Naive thymus-derived CD4-positive, alpha-beta T cell (primary cell): ENCODE measurements at regions not wholly inside any gene's neighbourhood (a gene's known extent, or its start where the extent isn't known, plus 50 kb on each side); places are given as distances from the start of the nearest gene placed in this dataset.

Experiments
- ATAC-seq: fragments of 150-1000 bp; cut with Tn5 transposase; 2 replicates; pipeline ENCODE4 v1.10.0; 2021; ENCODE audit warnings: mild to moderate bottlenecking, moderate library complexity
- CTCF ChIA-PET: fragments of 350-600 bp; sonication (Branson Sonifier 250); formaldehyde crosslinking; loops from one replicate; lab custom pipeline; 2021; ENCODE audit warnings: antibody characterized with exemption; lab: Charles Lee
- POLR2A ChIA-PET: fragments of 350-600 bp; sonication (Branson Sonifier 250); formaldehyde crosslinking; loops from one replicate; lab custom pipeline; 2021; ENCODE audit warnings: antibody characterized with exemption, inconsistent platforms; lab: Charles Lee
- DNase-seq, 9 donors: peaks; one replicate each; pipeline versions ENCODE4 v3.0.0 to v3.0.0-alpha.2; 2020 to 2022; ENCODE audit warnings: mixed read lengths in 1 of 9
- H3K27ac ChIP-seq: one replicate; pipeline ENCODE4 v1.7.0; 2013; ENCODE audit warnings: mild to moderate bottlenecking, low read depth, low read length, moderate library complexity
- H3K27me3 ChIP-seq, 2 donors: one replicate each; pipeline ENCODE4 v1.7.0; 2013; ENCODE audit warnings: low read length in 2 of 2, mild to moderate bottlenecking in 2 of 2, moderate library complexity in 2 of 2; ENCODE audit not compliant: control insufficient read depth in 2 of 2, insufficient read depth in 2 of 2
- H3K36me3 ChIP-seq, 3 experiments: 1 replicate in 2 of 3; 2 replicates in 1 of 3; pipeline ENCODE4 v1.7.0; 2013; ENCODE audit warnings: low read length in 3 of 3, mild to moderate bottlenecking in 3 of 3, moderate library complexity in 1 of 3; ENCODE audit not compliant: insufficient read depth in 3 of 3, control insufficient read depth in 2 of 3
- H3K4me1 ChIP-seq, 2 donors: one replicate each; pipeline ENCODE4 v1.7.0; 2013; ENCODE audit warnings: low read length in 2 of 2, mild to moderate bottlenecking in 2 of 2, moderate library complexity in 1 of 2; ENCODE audit not compliant: control insufficient read depth in 2 of 2, insufficient read depth in 2 of 2
- H3K4me3 ChIP-seq: 2 replicates; pipeline ENCODE4 v1.7.0; 2013; ENCODE audit warnings: mild to moderate bottlenecking, low read length
- H3K9me3 ChIP-seq, 3 experiments: 1 replicate in 2 of 3; 2 replicates in 1 of 3; pipeline ENCODE4 v1.7.0; 2013; ENCODE audit warnings: low read length in 3 of 3; ENCODE audit not compliant: control insufficient read depth in 2 of 3
- H3K27ac Mint-ChIP-seq, 9 donors: one replicate each; pipeline ENCODE4 v1.8.0; 2020 to 2022; ENCODE audit warnings: mixed read lengths in 9 of 9, mild to moderate bottlenecking in 8 of 9, moderate library complexity in 5 of 9, inconsistent platforms in 2 of 9
- H3K27me3 Mint-ChIP-seq, 5 donors: one replicate each; pipeline ENCODE4 v1.8.0; 2021 to 2022; ENCODE audit warnings: mixed read lengths in 5 of 5, mild to moderate bottlenecking in 1 of 5
- H3K36me3 Mint-ChIP-seq, 5 donors: one replicate each; pipeline ENCODE4 v1.8.0; 2020 to 2022; ENCODE audit warnings: mixed read lengths in 5 of 5, mild to moderate bottlenecking in 3 of 5, inconsistent platforms in 1 of 5
- H3K4me1 Mint-ChIP-seq, 7 donors: one replicate each; pipeline ENCODE4 v1.8.0; 2020 to 2022; ENCODE audit warnings: mixed read lengths in 7 of 7, mild to moderate bottlenecking in 3 of 7, inconsistent platforms in 1 of 7
- H3K4me3 Mint-ChIP-seq, 10 donors: one replicate each; pipeline ENCODE4 v1.8.0; 2020 to 2022; ENCODE audit warnings: mild to moderate bottlenecking in 10 of 10, mixed read lengths in 10 of 10, moderate library complexity in 6 of 10, inconsistent platforms in 2 of 10
- H3K9me3 Mint-ChIP-seq, 11 donors: one replicate each; pipeline ENCODE4 v1.8.0; 2020 to 2022; ENCODE audit warnings: mixed read lengths in 11 of 11, mild to moderate bottlenecking in 4 of 11, inconsistent platforms in 1 of 11, moderate library complexity in 1 of 11
- intact Hi-C, 2 donors: fragments of 100-400 bp; cut with micrococcal nuclease; formaldehyde crosslinking; loops; one replicate each; pipeline ENCODE4 v1.15.1; 2023

- ChIA-PET CTCF (interaction anchor here (2.3 kb wide), 1 partner anchor 12 kb away, joined by 6 read pairs; no protein-coding TSS in a partner anchor), POLR2A (no interaction called here)
- H3K27me3 Mint-ChIP-seq: peaks cover 10 to 35% (median 20%) of the 10 kb centered on the region in 5 donors
- peak overlapping the region in 2 of 9 donors; percentile 7 to 38 for H3K27ac Mint-ChIP-seq
- peaks cover 6 to 17% (median 8%) of the 10 kb centered on the region in 7 donors for H3K4me1 Mint-ChIP-seq
- no peak overlapping the region for H3K27ac ChIP-seq
- peaks cover 7 to 8% of the 10 kb centered on the region in 2 donors for H3K4me1 ChIP-seq
- peak overlapping the region; percentile 54 to 83 (median 70) for H3K4me3 Mint-ChIP-seq
- H3K4me3 ChIP-seq: peak overlapping the region; percentile 56
- H3K36me3 ChIP-seq: no peaks in the 10 kb centered on the region
- no peak for ATAC-seq
- H3K36me3 Mint-ChIP-seq: no peaks in the 10 kb centered on the region
- DNase-seq: no peak
- intact Hi-C loops: no loop called here
- H3K9me3 Mint-ChIP-seq: no peaks in the 10 kb centered on the region
- H3K27me3 ChIP-seq: no peaks in the 10 kb centered on the region
- no peaks in the 10 kb centered on the region for H3K9me3 ChIP-seq
Observed at GRCh38 chr20:4593149-4593525, 93.1 kb upstream of the PRNP start.

- intact Hi-C loops: loop anchor here (1.0 kb wide), 2 partner anchors 484 to 916 kb away; no protein-coding TSS in a partner anchor
- Mint-ChIP-seq H3K9me3 (no peaks in the 10 kb centered on the region), H3K4me1 (peaks cover 6 to 17% (median 8%) of the 10 kb centered on the region in 7 donors), H3K4me3 (peak overlapping the region; percentile 59 to 83 (median 76)), H3K36me3 (no peaks in the 10 kb centered on the region), H3K27me3 (peaks cover 10 to 33% (median 16%) of the 10 kb centered on the region in 5 donors), H3K27ac (peak overlapping the region in 1 of 9 donors; percentile 7)
- Histone ChIP-seq H3K9me3 (no peaks in the 10 kb centered on the region), H3K36me3 (no peaks in the 10 kb centered on the region), H3K27ac (no peak overlapping the region), H3K27me3 (no peaks in the 10 kb centered on the region), H3K4me3 (peak overlapping the region; percentile 56), H3K4me1 (peaks cover 7 to 8% of the 10 kb centered on the region in 2 donors)
- ChIA-PET CTCF (interaction anchor here (1.1 to 2.3 kb wide), 3 partner anchors 12 to 482 kb away, joined by 4 to 6 read pairs (median 6); no protein-coding TSS in a partner anchor), POLR2A (no interaction called here)
- ATAC-seq (peak; percentile 84), DNase-seq (peak; percentile 8 to 77 (median 51))
Observed at GRCh38 chr20:4592316-4593148, 93.7 kb upstream of the PRNP start.

- Mint-ChIP-seq H3K4me1 (peaks cover 6 to 17% (median 8%) of the 10 kb centered on the region in 7 donors), H3K27me3 (peaks cover 6 to 28% (median 12%) of the 10 kb centered on the region in 5 donors), H3K27ac (no peak overlapping the region), H3K9me3 (no peaks in the 10 kb centered on the region), H3K36me3 (no peaks in the 10 kb centered on the region), H3K4me3 (peak overlapping the region in 9 of 10 donors; percentile 5 to 83 (median 66))
- POLR2A ChIA-PET: no interaction called here
- H3K4me1 ChIP-seq: peaks cover 7 to 8% of the 10 kb centered on the region in 2 donors
- intact Hi-C loops: loop anchor here (1.0 kb wide), 2 partner anchors 484 to 916 kb away; no protein-coding TSS in a partner anchor
- CTCF ChIA-PET: interaction anchor here (1.1 to 1.2 kb wide), 2 partner anchors 421 to 481 kb away, joined by 4 to 6 read pairs; no protein-coding TSS in a partner anchor
- DNase-seq (peak in 1 of 9 donors; percentile 3), ATAC-seq (no peak)
- no peaks in the 10 kb centered on the region for H3K36me3 ChIP-seq
- H3K27ac ChIP-seq: no peak overlapping the region
- H3K27me3 ChIP-seq: no peaks in the 10 kb centered on the region
- peak overlapping the region; percentile 56 for H3K4me3 ChIP-seq
- H3K9me3 ChIP-seq: no peaks in the 10 kb centered on the region
Observed at GRCh38 chr20:4591975-4592315, 94.3 kb upstream of the PRNP start.

GRCh38 chr20:4585758-4586157, 100.5 kb upstream of the PRNP start:
- no peaks in the 10 kb centered on the region for H3K27me3 ChIP-seq
- no peaks in the 10 kb centered on the region for H3K36me3 ChIP-seq
- CTCF ChIA-PET: no interaction called here
- H3K4me1 ChIP-seq: no peaks in the 10 kb centered on the region
- H3K27ac ChIP-seq: no peak overlapping the region
- no peaks in the 10 kb centered on the region for H3K4me1 Mint-ChIP-seq
- H3K9me3 ChIP-seq: no peaks in the 10 kb centered on the region
- no peaks in the 10 kb centered on the region for H3K36me3 Mint-ChIP-seq
- no peak overlapping the region for H3K27ac Mint-ChIP-seq
- no peak overlapping the region for H3K4me3 ChIP-seq
- ATAC-seq (no peak), DNase-seq (no peak)
- intact Hi-C loops: no loop called here
- H3K4me3 Mint-ChIP-seq: no peak overlapping the region
- POLR2A ChIA-PET: interaction anchor here (0.6 kb wide), 1 partner anchor 705 kb away, joined by 4 read pairs; no protein-coding TSS in a partner anchor
- H3K27me3 Mint-ChIP-seq: peaks cover 15 to 33% (median 26%) of the 10 kb centered on the region in 5 donors
- no peaks in the 10 kb centered on the region for H3K9me3 Mint-ChIP-seq

GRCh38 chr20:4585104-4585753, 101.0 kb upstream of the PRNP start:
- Histone ChIP-seq H3K36me3 (no peaks in the 10 kb centered on the region), H3K27me3 (no peaks in the 10 kb centered on the region), H3K4me1 (no peaks in the 10 kb centered on the region), H3K9me3 (no peaks in the 10 kb centered on the region), H3K4me3 (no peak overlapping the region), H3K27ac (no peak overlapping the region)
- intact Hi-C loops: no loop called here
- Mint-ChIP-seq H3K27ac (no peak overlapping the region), H3K36me3 (no peaks in the 10 kb centered on the region), H3K9me3 (no peaks in the 10 kb centered on the region), H3K4me1 (no peaks in the 10 kb centered on the region), H3K27me3 (peaks cover 15 to 34% (median 27%) of the 10 kb centered on the region in 5 donors), H3K4me3 (no peak overlapping the region)
- no peak for DNase-seq
- CTCF ChIA-PET: no interaction called here
- ATAC-seq: no peak
- POLR2A ChIA-PET: no interaction called here

GRCh38 chr20:4584510-4584909, 101.7 kb upstream of the PRNP start:
- H3K27me3 Mint-ChIP-seq: peaks cover 19 to 37% (median 28%) of the 10 kb centered on the region in 5 donors
- no peak overlapping the region for H3K4me3 Mint-ChIP-seq
- no peaks in the 10 kb centered on the region for H3K4me1 Mint-ChIP-seq
- Histone ChIP-seq H3K36me3 (no peaks in the 10 kb centered on the region), H3K27ac (no peak overlapping the region), H3K4me3 (no peak overlapping the region), H3K4me1 (no peaks in the 10 kb centered on the region), H3K9me3 (no peaks in the 10 kb centered on the region), H3K27me3 (no peaks in the 10 kb centered on the region)
- no peaks in the 10 kb centered on the region for H3K36me3 Mint-ChIP-seq
- ATAC-seq: no peak
- POLR2A ChIA-PET: no interaction called here
- H3K27ac Mint-ChIP-seq: no peak overlapping the region
- CTCF ChIA-PET: no interaction called here
- DNase-seq: no peak
- no peaks in the 10 kb centered on the region for H3K9me3 Mint-ChIP-seq
- intact Hi-C loops: no loop called here
